ENCODE measurements at regions not wholly inside any gene's neighbourhood (a gene's known extent, or its start where the extent isn't known, plus 50 kb on each side); places are given as distances from the start of the nearest gene placed in this dataset.

- no peak for TF ChIP-seq CTCF (IDR thresholded peaks at IDR 0.05; ENCODE audit: extremely low read depth, missing control alignments)
These were observed 372.0 kb upstream of the KCNN2 start for GRCh38 chr5:113989913-113990305.

GRCh38 chr5:114001076-114001475 lies 360.8 kb upstream of the KCNN2 start:
- no peak for DNase-seq (ENCODE audit: low spot score)
- TF ChIP-seq CTCF (IDR thresholded peaks at IDR 0.05; ENCODE audit: extremely low read depth, missing control alignments): no peak

More at GRCh38 chr5:113989913-113990305, 372.0 kb upstream of the KCNN2 start:
- DNase-seq (ENCODE audit: low spot score): no peak

GRCh38 chr5:114006582-114006981 lies 355.3 kb upstream of the KCNN2 start:
- no peak for TF ChIP-seq CTCF (IDR thresholded peaks at IDR 0.05; ENCODE audit: extremely low read depth, missing control alignments)
- no peak for DNase-seq (ENCODE audit: low spot score)

GRCh38 chr5:114007678-114008077 lies 354.2 kb upstream of the KCNN2 start:
- DNase-seq (ENCODE audit: low spot score): no peak
- TF ChIP-seq CTCF (IDR thresholded peaks at IDR 0.05; ENCODE audit: extremely low read depth, missing control alignments): no peak

GRCh38 chr5:114010362-114010761 lies 351.5 kb upstream of the KCNN2 start:
- no peak for TF ChIP-seq CTCF (IDR thresholded peaks at IDR 0.05; ENCODE audit: extremely low read depth, missing control alignments)
- no peak for DNase-seq (ENCODE audit: low spot score)

GRCh38 chr5:114018186-114018585 lies 343.7 kb upstream of the KCNN2 start:
- no peak for DNase-seq (ENCODE audit: low spot score)
- TF ChIP-seq CTCF (IDR thresholded peaks at IDR 0.05; ENCODE audit: extremely low read depth, missing control alignments): no peak

GRCh38 chr5:114038756-114039155 lies 323.1 kb upstream of the KCNN2 start:
- DNase-seq (ENCODE audit: low spot score): no peak
- TF ChIP-seq CTCF (IDR thresholded peaks at IDR 0.05; ENCODE audit: extremely low read depth, missing control alignments): no peak

Measured in GM20000 (cell line).